K562 (cell line): ENCODE measurements at regions not wholly inside any gene's neighbourhood (a gene's known extent, or its start where the extent isn't known, plus 50 kb on each side); places are given as distances from the start of the nearest gene placed in this dataset.

Experiments used
- CBFA2T3 ChIP-seq: fragments of 450-650 bp; IDR thresholded peaks from 2 replicates; pipeline ENCODE4 v1.6.1; 2017
- CTBP1 ChIP-seq: fragments of 450-650 bp; IDR thresholded peaks from 2 replicates; pipeline ENCODE4 v1.6.1; 2016; ENCODE audit warnings: borderline replicate concordance
- EP300 ChIP-seq: IDR thresholded peaks from 2 replicates; pipeline ENCODE4 v1.6.1; 2012; ENCODE audit warnings: low read length, improper control_type of control experiment
- HDAC2 ChIP-seq: fragments of 450-650 bp; IDR thresholded peaks from 2 replicates; pipeline ENCODE4 v1.6.1; 2016; ENCODE audit warnings: mild to moderate bottlenecking
- IRF2 ChIP-seq: sonication (generic); formaldehyde crosslinking; IDR thresholded peaks from 2 replicates; pipeline ENCODE4 v1.8.1; 2022; ENCODE audit warnings: mild to moderate bottlenecking, missing genetic modification reagents
- KDM1A ChIP-seq, 2 experiments: fragments of 450-650 bp; IDR thresholded peaks; 2 replicates each; pipeline ENCODE4 v1.6.1; 2016; ENCODE audit warnings: mild to moderate bottlenecking in 2 of 2
- MECOM ChIP-seq: fragments of 250-450 bp; sonication (Bioruptor Pico); IDR thresholded peaks from 2 replicates; pipeline ENCODE4 v1.8.0; 2022; ENCODE audit warnings: inconsistent platforms
- MTA1 ChIP-seq: fragments of 450-650 bp; IDR thresholded peaks from 2 replicates; pipeline ENCODE4 v1.6.1; 2017; ENCODE audit warnings: borderline replicate concordance
- NBN ChIP-seq: fragments of 450-650 bp; IDR thresholded peaks from 2 replicates; pipeline ENCODE4 v1.6.1; 2016; ENCODE audit warnings: low read depth, mild to moderate bottlenecking
- NCOA1 ChIP-seq: fragments of 450-650 bp; IDR thresholded peaks from 2 replicates; pipeline ENCODE4 v1.6.1; 2016; ENCODE audit warnings: low read depth
- NRF1 ChIP-seq, 2 experiments: fragments of 450-650 bp; IDR thresholded peaks in 1 of 2; conservative IDR thresholded peaks in 1 of 2; 2 replicates each; pipeline ENCODE4 v1.6.1; 2014; ENCODE audit warnings: mild to moderate bottlenecking in 2 of 2
- PHF21A ChIP-seq: fragments of 450-650 bp; IDR thresholded peaks from 2 replicates; pipeline ENCODE4 v1.6.1; 2017; ENCODE audit warnings: low read depth, borderline replicate concordance
- PML ChIP-seq: IDR thresholded peaks from 2 replicates; pipeline ENCODE4 v1.6.1; 2012; ENCODE audit warnings: low read length, inconsistent platforms
- POLR2G ChIP-seq: fragments of 200-400 bp; formaldehyde crosslinking; IDR thresholded peaks from 2 replicates; pipeline ENCODE4 v1.6.1; 2017; ENCODE audit warnings: low read depth, mild to moderate bottlenecking, antibody characterized with exemption, low read length, moderate library complexity
- SIN3B ChIP-seq: fragments of 450-650 bp; IDR thresholded peaks from 2 replicates; pipeline ENCODE4 v1.6.1; 2017; ENCODE audit warnings: low read depth, mild to moderate bottlenecking, moderate library complexity
- SMARCA4 ChIP-seq: fragments of 450-650 bp; IDR thresholded peaks from 2 replicates; pipeline ENCODE4 v1.6.1; 2016
- SMARCC2 ChIP-seq: fragments of 450-650 bp; IDR thresholded peaks from 2 replicates; pipeline ENCODE4 v1.6.1; 2017; ENCODE audit warnings: antibody characterized with exemption, moderate library complexity, mild to moderate bottlenecking, low read depth
- SMARCE1 ChIP-seq: fragments of 450-650 bp; IDR thresholded peaks from 2 replicates; pipeline ENCODE4 v1.7.1; 2016; ENCODE audit warnings: mild to moderate bottlenecking
- TAL1 ChIP-seq: fragments of 450-650 bp; IDR thresholded peaks from 2 replicates; pipeline ENCODE4 v1.6.1; 2016; ENCODE audit warnings: mild to moderate bottlenecking
- TCF7L2 ChIP-seq: fragments of 150-350 bp; IDR thresholded peaks from 2 replicates; pipeline ENCODE4 v1.6.1; 2016; ENCODE audit warnings: low read depth, mild to moderate bottlenecking, low read length, moderate library complexity
- TEAD1 ChIP-seq, 2 experiments: fragments of 450-650 bp in 1 of 2; sonication (generic) in 1 of 2; formaldehyde crosslinking; IDR thresholded peaks; 2 replicates each; pipeline versions ENCODE4 v1.4.0 to v1.8.0; 2020 to 2022; ENCODE audit warnings: mild to moderate bottlenecking in 2 of 2, missing genetic modification reagents in 1 of 2
- TRIM24 ChIP-seq, 2 experiments: fragments of 450-650 bp; IDR thresholded peaks; 2 replicates each; pipeline ENCODE4 v1.6.1; 2016
- ZNF175 ChIP-seq: fragments of 200-800 bp; sonication (Bioruptor generic); IDR thresholded peaks from 2 replicates; pipeline ENCODE4 v1.6.1; 2016; ENCODE audit warnings: low read depth, mild to moderate bottlenecking, missing genetic modification characterization, missing compliant biosample characterization
- TF ChIP-seq, protein P1 (sequence below): fragments of 450-650 bp; IDR thresholded peaks from 2 replicates; pipeline ENCODE4 v1.6.1; 2016; ENCODE audit warnings: low read depth, mild to moderate bottlenecking, moderate library complexity
- TF ChIP-seq, protein P2 (sequence below), 2 experiments: fragments of 150-350 bp in 1 of 2; IDR thresholded peaks; 2 replicates each; pipeline ENCODE4 v1.6.1; 2012 to 2016; ENCODE audit warnings: low read depth in 2 of 2, low read length in 2 of 2, mild to moderate bottlenecking in 1 of 2, moderate library complexity in 1 of 2
- TF ChIP-seq, protein P3 (sequence below): IDR thresholded peaks from 2 replicates; pipeline ENCODE4 v1.6.1; 2012; ENCODE audit warnings: low read depth, low read length, improper control_type of control experiment, borderline replicate concordance

DNA sequence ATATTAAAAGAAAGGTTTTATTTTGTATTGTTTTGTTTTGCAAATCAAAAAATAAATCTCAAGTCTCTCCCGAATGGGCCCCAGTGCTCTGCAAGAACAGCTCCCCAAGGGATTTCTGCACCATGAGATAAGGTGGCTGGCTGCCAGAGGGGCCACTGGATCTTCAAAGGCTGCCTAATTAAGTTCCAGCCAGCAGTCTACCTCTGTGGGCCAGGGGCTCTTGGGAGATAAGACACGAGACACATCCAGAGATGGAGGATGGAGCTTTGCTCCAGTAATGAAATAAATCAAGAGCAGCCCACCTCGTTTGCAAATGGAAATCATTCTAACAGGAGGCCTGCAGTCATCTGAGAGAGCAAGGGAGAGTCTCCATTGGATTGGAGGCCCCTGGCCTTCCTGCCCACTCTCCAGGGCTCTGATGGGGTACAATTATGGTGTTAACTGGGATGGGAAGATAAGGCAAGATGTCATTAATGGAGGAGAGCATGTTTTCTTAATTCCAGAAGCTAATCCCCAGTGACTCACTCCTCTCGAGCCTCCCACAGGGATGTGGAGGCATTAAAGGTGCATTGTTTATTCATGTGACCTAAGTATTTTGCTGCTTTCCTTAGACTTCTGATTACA is 155.2 kb upstream of the KAZN start (continued):
- no peak for TF ChIP-seq POLR2G
- TF ChIP-seq TEAD1 (CRISPR knock-in tag; IDR thresholded peaks at IDR 0.05), result peak in 1 of 2 experiments; percentile 41; a peak in 1 of 4 replicates
- TF ChIP-seq CTBP1, result peak; percentile 96; the same call in 1 of the 2 replicates
- TF ChIP-seq, protein P1, sequence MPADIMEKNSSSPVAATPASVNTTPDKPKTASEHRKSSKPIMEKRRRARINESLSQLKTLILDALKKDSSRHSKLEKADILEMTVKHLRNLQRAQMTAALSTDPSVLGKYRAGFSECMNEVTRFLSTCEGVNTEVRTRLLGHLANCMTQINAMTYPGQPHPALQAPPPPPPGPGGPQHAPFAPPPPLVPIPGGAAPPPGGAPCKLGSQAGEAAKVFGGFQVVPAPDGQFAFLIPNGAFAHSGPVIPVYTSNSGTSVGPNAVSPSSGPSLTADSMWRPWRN, result peak; percentile 76; the same call in 1 of the 2 replicates
- no peak for TF ChIP-seq SIN3B
- TF ChIP-seq SMARCC2, result peak; percentile 63
- TF ChIP-seq TCF7L2, result 0 out of 2 replicates have a peak, but pooled peaks have one; percentile 65
- TF ChIP-seq CBFA2T3, result peak; percentile 94
- peak; percentile 98 for TF ChIP-seq KDM1A (IDR thresholded peaks at IDR 0.05)
- peak; percentile 72 for TF ChIP-seq PML
- TF ChIP-seq PHF21A, result peak; percentile 65; the same call in 1 of the 2 replicates
- peak in 1 of 2 experiments; percentile 62; a peak in 1 of 4 replicates for TF ChIP-seq TRIM24 (IDR thresholded peaks at IDR 0.05)
- 0 out of 2 replicates have a peak, but pooled peaks have one; percentile 57 for TF ChIP-seq NBN
- no peak for TF ChIP-seq IRF2 (CRISPR knock-in tag)
- TF ChIP-seq MECOM (CRISPR knock-in tag), result peak; percentile 46; the same call in 1 of the 2 replicates
- peak; percentile 96 for TF ChIP-seq HDAC2
- TF ChIP-seq NCOA1, result peak; percentile 52; the same call in 1 of the 2 replicates
- TF ChIP-seq EP300, result peak; percentile 86
- TF ChIP-seq TAL1, result peak; percentile 84
- 0 out of 4 replicates have a peak, but pooled peaks of 1 of the 2 experiments have one; percentile 19 for TF ChIP-seq NRF1 (conservative IDR thresholded peaks at IDR 0.05 in 1 of 2, IDR thresholded peaks at IDR 0.05 in 1 of 2)
- peak; percentile 90 for TF ChIP-seq SMARCE1
- 0 out of 2 replicates have a peak, but pooled peaks have one; percentile 49 for TF ChIP-seq ZNF175
- peak; percentile 83 for TF ChIP-seq SMARCA4
- TF ChIP-seq, protein P2, sequence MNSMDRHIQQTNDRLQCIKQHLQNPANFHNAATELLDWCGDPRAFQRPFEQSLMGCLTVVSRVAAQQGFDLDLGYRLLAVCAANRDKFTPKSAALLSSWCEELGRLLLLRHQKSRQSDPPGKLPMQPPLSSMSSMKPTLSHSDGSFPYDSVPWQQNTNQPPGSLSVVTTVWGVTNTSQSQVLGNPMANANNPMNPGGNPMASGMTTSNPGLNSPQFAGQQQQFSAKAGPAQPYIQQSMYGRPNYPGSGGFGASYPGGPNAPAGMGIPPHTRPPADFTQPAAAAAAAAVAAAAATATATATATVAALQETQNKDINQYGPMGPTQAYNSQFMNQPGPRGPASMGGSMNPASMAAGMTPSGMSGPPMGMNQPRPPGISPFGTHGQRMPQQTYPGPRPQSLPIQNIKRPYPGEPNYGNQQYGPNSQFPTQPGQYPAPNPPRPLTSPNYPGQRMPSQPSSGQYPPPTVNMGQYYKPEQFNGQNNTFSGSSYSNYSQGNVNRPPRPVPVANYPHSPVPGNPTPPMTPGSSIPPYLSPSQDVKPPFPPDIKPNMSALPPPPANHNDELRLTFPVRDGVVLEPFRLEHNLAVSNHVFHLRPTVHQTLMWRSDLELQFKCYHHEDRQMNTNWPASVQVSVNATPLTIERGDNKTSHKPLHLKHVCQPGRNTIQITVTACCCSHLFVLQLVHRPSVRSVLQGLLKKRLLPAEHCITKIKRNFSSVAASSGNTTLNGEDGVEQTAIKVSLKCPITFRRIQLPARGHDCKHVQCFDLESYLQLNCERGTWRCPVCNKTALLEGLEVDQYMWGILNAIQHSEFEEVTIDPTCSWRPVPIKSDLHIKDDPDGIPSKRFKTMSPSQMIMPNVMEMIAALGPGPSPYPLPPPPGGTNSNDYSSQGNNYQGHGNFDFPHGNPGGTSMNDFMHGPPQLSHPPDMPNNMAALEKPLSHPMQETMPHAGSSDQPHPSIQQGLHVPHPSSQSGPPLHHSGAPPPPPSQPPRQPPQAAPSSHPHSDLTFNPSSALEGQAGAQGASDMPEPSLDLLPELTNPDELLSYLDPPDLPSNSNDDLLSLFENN (IDR thresholded peaks at IDR 0.05; ENCODE audit: low read depth in 2 of 2, low read length in 2 of 2), result 0 out of 4 replicates have a peak, but pooled peaks of 1 of the 2 experiments have one; percentile 65
- TF ChIP-seq MTA1, result peak; percentile 64
- TF ChIP-seq, protein P3, sequence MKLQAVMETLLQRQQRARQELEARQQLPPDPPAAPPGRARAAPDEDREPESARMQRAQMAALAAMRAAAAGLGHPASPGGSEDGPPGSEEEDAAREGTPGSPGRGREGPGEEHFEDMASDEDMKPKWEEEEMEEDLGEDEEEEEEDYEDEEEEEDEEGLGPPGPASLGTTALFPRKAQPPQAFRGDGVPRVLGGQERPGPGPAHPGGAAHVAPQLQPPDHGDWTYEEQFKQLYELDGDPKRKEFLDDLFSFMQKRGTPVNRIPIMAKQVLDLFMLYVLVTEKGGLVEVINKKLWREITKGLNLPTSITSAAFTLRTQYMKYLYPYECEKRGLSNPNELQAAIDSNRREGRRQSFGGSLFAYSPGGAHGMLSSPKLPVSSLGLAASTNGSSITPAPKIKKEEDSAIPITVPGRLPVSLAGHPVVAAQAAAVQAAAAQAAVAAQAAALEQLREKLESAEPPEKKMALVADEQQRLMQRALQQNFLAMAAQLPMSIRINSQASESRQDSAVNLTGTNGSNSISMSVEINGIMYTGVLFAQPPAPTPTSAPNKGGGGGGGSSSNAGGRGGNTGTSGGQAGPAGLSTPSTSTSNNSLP, result 0 out of 2 replicates have a peak, but pooled peaks have one; percentile 9
